ENCODE measurements at regions not wholly inside any gene's neighbourhood (a gene's known extent, or its start where the extent isn't known, plus 50 kb on each side); places are given as distances from the start of the nearest gene placed in this dataset.

DNA sequence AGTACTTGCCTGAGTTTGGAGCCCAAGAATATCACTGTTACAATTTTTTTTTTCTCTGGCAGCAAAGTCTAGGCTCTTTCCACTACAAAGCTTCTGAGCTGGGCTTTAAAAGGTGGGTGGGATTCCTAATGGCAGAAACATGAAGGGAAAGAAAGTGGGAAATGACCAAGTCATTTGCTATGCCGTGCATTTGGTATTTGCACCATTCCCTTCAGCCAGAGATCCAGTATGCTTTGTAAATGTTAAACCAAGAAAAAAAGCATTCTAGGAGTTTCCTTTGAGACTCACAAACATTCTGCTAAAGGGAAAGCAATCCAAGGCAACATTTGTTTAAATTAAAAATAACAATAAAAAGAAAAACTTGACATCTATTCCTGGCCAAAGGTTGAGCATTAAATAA, 451.2 kb downstream of the RAB28 start:
- no peak for DNase-seq
- Histone ChIP-seq H3K36me3 (no peaks in the 10 kb centered on the region), H3K4me1 (no peaks in the 10 kb centered on the region), H3K27me3 (no peaks in the 10 kb centered on the region), H3K9me3 (no peaks in the 10 kb centered on the region), H3K27ac (no peak overlapping the region), H3K4me3 (no peak overlapping the region)
- intact Hi-C loops (cut with DNase I; ENCODE audit: low total_unique reads) = no loop called here
- no peak for TF ChIP-seq POLR2A (IDR thresholded peaks at IDR 0.05)
- TF ChIP-seq, protein P1, sequence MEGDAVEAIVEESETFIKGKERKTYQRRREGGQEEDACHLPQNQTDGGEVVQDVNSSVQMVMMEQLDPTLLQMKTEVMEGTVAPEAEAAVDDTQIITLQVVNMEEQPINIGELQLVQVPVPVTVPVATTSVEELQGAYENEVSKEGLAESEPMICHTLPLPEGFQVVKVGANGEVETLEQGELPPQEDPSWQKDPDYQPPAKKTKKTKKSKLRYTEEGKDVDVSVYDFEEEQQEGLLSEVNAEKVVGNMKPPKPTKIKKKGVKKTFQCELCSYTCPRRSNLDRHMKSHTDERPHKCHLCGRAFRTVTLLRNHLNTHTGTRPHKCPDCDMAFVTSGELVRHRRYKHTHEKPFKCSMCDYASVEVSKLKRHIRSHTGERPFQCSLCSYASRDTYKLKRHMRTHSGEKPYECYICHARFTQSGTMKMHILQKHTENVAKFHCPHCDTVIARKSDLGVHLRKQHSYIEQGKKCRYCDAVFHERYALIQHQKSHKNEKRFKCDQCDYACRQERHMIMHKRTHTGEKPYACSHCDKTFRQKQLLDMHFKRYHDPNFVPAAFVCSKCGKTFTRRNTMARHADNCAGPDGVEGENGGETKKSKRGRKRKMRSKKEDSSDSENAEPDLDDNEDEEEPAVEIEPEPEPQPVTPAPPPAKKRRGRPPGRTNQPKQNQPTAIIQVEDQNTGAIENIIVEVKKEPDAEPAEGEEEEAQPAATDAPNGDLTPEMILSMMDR (IDR thresholded peaks at IDR 0.05) = no peak

DNA sequence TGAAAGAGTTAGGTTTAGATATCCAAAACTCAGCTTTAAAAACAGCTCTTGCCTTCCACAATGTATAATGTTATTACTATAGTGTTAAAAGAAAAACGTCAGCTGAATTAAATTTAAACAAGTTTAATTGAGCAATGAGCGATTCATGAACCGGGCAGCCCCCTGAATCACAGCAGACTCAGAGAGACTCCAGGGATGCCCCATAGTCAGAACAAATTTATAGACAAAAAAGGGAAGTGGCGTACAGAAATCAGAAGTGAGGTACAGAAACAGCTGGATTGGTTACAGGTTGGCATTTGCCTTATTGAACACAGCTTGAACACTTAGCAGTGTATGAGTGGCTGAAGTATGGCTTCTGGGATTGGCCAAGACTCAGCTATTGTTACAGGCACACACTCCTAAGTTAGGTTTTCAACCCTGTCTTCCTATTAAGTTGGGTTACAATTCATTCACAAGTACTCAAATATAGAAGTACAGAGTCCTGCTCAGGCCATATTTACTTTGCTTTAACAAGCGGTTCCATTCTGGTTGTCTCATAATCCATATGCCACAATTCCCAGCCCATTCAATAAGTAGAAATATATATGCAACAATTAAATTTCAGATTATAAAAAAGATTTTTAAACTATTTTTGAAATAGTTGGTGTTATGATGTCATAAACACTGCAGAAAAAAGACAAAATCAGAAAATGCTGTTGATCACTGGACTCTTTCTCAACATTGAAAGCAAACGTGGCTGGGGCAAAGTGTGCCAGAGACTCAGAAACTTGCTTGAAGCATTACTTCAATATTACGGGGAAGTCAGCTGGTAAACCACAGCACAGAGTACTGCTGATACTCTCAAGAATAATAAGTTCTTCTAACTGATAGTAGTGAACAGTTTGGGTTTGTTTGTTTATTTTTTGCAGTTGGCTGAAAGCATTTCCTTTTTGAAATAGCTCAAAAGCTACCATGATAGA, 459.7 kb downstream of the RAB28 start:
- Histone ChIP-seq H3K4me1 (no peaks in the 10 kb centered on the region), H3K4me3 (no peak overlapping the region), H3K27ac (no peak overlapping the region), H3K27me3 (no peaks in the 10 kb centered on the region), H3K9me3 (no peaks in the 10 kb centered on the region), H3K36me3 (no peaks in the 10 kb centered on the region)
- no peak for DNase-seq
- intact Hi-C loops (cut with DNase I; ENCODE audit: low total_unique reads) = no loop called here
- TF ChIP-seq, protein P1 (IDR thresholded peaks at IDR 0.05) = no peak
- TF ChIP-seq POLR2A (IDR thresholded peaks at IDR 0.05) = no peak

DNA sequence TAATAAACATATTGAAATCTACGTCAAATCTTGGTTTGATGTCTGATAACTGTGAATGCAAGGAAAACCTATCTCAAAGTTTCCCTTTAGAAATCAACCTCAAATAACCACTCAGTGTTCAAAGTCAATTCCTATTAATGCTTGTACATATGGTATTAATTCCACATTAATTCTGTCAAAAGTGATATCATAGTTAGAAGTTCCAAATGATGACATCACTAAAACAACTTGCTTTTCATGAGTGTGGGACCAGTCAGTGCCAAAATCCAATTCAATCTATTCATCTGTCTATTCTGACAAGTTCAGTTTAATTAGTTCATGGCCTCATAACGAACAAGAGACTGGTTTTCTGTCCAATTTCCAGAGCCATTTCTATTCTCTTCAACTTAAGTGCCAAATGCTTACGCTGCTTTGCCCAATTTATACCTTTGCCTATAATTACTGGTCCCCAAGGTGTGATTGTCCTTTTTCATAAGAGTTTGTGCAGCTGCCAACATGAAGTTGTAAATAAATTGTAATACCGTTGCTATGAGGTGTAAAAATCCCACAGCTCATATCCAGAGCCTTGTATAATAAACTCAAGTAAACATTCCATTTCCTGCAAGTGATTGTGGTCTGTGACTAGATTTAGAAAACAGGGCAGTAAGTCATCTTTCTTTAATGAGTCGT, 476.2 kb downstream of the RAB28 start:
- no peak for DNase-seq
- Histone ChIP-seq H3K9me3 (no peaks in the 10 kb centered on the region), H3K4me1 (no peaks in the 10 kb centered on the region), H3K27me3 (no peaks in the 10 kb centered on the region), H3K36me3 (no peaks in the 10 kb centered on the region), H3K4me3 (no peak overlapping the region), H3K27ac (no peak overlapping the region)
- TF ChIP-seq, protein P1 (IDR thresholded peaks at IDR 0.05) = no peak
- intact Hi-C loops (cut with DNase I; ENCODE audit: low total_unique reads) = no loop called here

DNA sequence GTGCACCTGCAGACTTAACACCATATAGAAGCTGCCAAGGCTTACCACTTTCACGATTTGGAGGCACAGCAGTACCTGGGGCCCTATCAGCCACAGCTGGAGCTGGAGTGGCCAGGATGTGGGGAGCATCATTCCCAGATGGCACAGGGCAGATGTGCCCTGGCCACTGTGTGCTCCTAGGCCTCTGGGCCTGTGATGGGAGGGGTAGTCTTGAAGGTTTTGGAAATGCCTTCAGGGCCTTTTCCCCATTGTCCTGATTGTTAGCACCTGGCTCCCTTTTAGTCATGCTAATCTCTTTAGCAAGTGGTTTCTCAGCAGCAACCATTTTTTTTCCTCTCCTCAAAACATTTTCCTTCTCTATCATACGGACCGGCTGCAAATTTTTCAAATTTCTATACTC, 490.2 kb downstream of the RAB28 start:
- no peak for DNase-seq
- Histone ChIP-seq H3K36me3 (no peaks in the 10 kb centered on the region), H3K4me3 (no peak overlapping the region), H3K9me3 (peaks cover 0 to 6% of the 10 kb centered on the region in 2 donors), H3K27me3 (no peaks in the 10 kb centered on the region), H3K27ac (no peak overlapping the region), H3K4me1 (no peaks in the 10 kb centered on the region)
- no peak for TF ChIP-seq POLR2A (IDR thresholded peaks at IDR 0.05)
- TF ChIP-seq, protein P1 (IDR thresholded peaks at IDR 0.05) = no peak
- intact Hi-C loops (cut with DNase I; ENCODE audit: low total_unique reads) = no loop called here

DNA sequence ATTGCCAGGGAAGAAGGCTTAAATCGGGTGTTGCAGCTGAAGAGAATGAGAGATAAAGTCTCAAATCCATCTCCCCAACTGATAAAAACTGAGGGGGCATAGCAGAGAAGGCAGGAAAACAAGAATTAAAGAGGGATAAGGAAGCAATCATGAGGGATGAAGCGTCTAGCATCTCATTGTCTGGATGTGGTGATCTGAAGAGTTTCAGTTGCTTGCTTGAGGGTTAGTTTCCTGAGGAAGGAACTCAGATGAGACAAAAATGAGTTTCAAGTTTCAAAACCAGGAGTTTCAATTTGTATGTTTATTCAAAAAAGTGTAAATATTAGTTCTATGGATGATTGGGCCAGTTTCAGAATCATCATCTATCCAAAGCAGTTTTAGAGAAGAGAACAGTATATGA, 496.9 kb downstream of the RAB28 start:
- Histone ChIP-seq H3K9me3 (no peaks in the 10 kb centered on the region), H3K4me3 (no peak overlapping the region), H3K36me3 (no peaks in the 10 kb centered on the region), H3K4me1 (no peaks in the 10 kb centered on the region), H3K27me3 (no peaks in the 10 kb centered on the region), H3K27ac (no peak overlapping the region)
- no peak for DNase-seq
- TF ChIP-seq, protein P1 (IDR thresholded peaks at IDR 0.05) = no peak
- TF ChIP-seq POLR2A (IDR thresholded peaks at IDR 0.05) = no peak
- intact Hi-C loops (cut with DNase I; ENCODE audit: low total_unique reads) = no loop called here
